ENCODE measurements at regions not wholly inside any gene's neighbourhood (a gene's known extent, or its start where the extent isn't known, plus 50 kb on each side); places are given as distances from the start of the nearest gene placed in this dataset.

DNA sequence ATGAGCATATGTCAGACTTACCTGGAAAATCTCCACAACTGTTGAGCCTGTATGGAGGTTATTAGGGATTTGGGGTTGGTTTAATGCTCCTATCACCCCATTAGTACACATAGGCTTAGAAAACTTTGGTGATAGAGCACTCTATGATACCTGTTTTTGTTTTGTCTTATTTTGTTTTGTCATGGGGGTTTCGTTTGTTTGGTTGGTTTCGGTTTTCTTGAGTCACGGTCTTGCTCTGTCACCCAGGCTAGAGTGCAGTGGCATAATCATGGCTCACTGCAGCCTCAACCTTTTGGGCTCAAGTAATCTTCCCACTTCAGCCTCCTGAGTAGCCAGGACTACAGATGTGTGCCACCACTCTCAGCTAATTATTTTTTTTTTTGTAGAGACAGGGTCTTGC is 70.0 kb downstream of the MZT1 start:
- TF ChIP-seq, protein P1, sequence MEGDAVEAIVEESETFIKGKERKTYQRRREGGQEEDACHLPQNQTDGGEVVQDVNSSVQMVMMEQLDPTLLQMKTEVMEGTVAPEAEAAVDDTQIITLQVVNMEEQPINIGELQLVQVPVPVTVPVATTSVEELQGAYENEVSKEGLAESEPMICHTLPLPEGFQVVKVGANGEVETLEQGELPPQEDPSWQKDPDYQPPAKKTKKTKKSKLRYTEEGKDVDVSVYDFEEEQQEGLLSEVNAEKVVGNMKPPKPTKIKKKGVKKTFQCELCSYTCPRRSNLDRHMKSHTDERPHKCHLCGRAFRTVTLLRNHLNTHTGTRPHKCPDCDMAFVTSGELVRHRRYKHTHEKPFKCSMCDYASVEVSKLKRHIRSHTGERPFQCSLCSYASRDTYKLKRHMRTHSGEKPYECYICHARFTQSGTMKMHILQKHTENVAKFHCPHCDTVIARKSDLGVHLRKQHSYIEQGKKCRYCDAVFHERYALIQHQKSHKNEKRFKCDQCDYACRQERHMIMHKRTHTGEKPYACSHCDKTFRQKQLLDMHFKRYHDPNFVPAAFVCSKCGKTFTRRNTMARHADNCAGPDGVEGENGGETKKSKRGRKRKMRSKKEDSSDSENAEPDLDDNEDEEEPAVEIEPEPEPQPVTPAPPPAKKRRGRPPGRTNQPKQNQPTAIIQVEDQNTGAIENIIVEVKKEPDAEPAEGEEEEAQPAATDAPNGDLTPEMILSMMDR (IDR thresholded peaks at IDR 0.05) = no peak
- no peak for TF ChIP-seq POLR2A (IDR thresholded peaks at IDR 0.05)
- TF ChIP-seq EP300 (IDR thresholded peaks at IDR 0.05) = no peak

Measured in sigmoid colon (tissue), 4 donors.